Suprapubic skin (tissue), 4 donors: ENCODE measurements at regions not wholly inside any gene's neighbourhood (a gene's known extent, or its start where the extent isn't known, plus 50 kb on each side); places are given as distances from the start of the nearest gene placed in this dataset.
A peak's percentile ranks its signal among the peaks of the same experiment; 100 is the strongest.

ENCODE experiments used
- DNase-seq, 2 donors: peaks; one replicate each; pipeline ENCODE4 v3.0.0-alpha.2; 2019; ENCODE audit warnings: low spot score in 2 of 2
- H3K27ac ChIP-seq: fragments of 200-600 bp; sonication (generic); one replicate; pipeline ENCODE4 v1.5.1; 2019
- H3K27me3 ChIP-seq: fragments of 200-600 bp; sonication (generic); one replicate; pipeline ENCODE4 v1.5.1; 2019
- H3K36me3 ChIP-seq: fragments of 200-600 bp; sonication (generic); one replicate; pipeline ENCODE4 v1.5.1; 2019
- H3K4me1 ChIP-seq: fragments of 200-600 bp; sonication (generic); one replicate; pipeline ENCODE4 v1.5.1; 2019
- H3K4me3 ChIP-seq: fragments of 200-600 bp; sonication (generic); one replicate; pipeline ENCODE4 v1.5.1; 2019; ENCODE audit warnings: mild to moderate bottlenecking
- H3K9me3 ChIP-seq: fragments of 200-600 bp; sonication (generic); one replicate; pipeline ENCODE4 v1.5.1; 2019
- CTCF ChIP-seq, 2 donors: fragments of 200-600 bp in 1 of 2; fragments of 450-650 bp in 1 of 2; sonication (generic) in 1 of 2; IDR thresholded peaks; one replicate each; pipeline ENCODE4 v1.5.1; 2016 to 2019; ENCODE audit warnings: antibody characterized with exemption in 2 of 2, mild to moderate bottlenecking in 1 of 2, moderate library complexity in 1 of 2
- EP300 ChIP-seq: sonication (generic); formaldehyde crosslinking; IDR thresholded peaks from one replicate; pipeline ENCODE4 v1.6.1; 2017; ENCODE audit warnings: antibody characterized with exemption
- POLR2A ChIP-seq, 2 donors: fragments of 450-650 bp; IDR thresholded peaks; one replicate each; pipeline ENCODE4 v1.6.1; 2017; ENCODE audit warnings: antibody characterized with exemption in 2 of 2, mild to moderate bottlenecking in 2 of 2, moderate library complexity in 2 of 2
- POLR2AphosphoS5 ChIP-seq, 3 donors: sonication (generic); formaldehyde crosslinking; IDR thresholded peaks; one replicate each; pipeline ENCODE4 v1.6.1; 2017; ENCODE audit warnings: antibody characterized with exemption in 3 of 3
- WGBS: methylation state at CpG from one replicate; pipeline ENCODE4 v1.1.5; 2018; 5-methylcytosine and 5-hydroxymethylcytosine counted together

- Histone ChIP-seq H3K27ac (no peak overlapping the region), H3K4me1 (no peaks in the 10 kb centered on the region), H3K36me3 (no peaks in the 10 kb centered on the region), H3K9me3 (no peaks in the 10 kb centered on the region), H3K27me3 (peaks cover 4% of the 10 kb centered on the region), H3K4me3 (no peak overlapping the region)
- DNase-seq, result no peak
- 42% methylated on average over 7 of the region's 7 CpGs for WGBS
- no peak for TF ChIP-seq POLR2A (IDR thresholded peaks at IDR 0.05)
- no peak for TF ChIP-seq CTCF (IDR thresholded peaks at IDR 0.05)
- TF ChIP-seq EP300, result no peak
- no peak for TF ChIP-seq POLR2AphosphoS5 (IDR thresholded peaks at IDR 0.05)
Observed at GRCh38 chr19:28980236-28980868, 232.6 kb downstream of the UQCRFS1 start.

- Histone ChIP-seq H3K4me3 (no peak overlapping the region), H3K36me3 (no peaks in the 10 kb centered on the region), H3K9me3 (no peaks in the 10 kb centered on the region), H3K27me3 (peaks cover 4% of the 10 kb centered on the region), H3K27ac (no peak overlapping the region), H3K4me1 (no peaks in the 10 kb centered on the region)
- no peak for DNase-seq
- 76% methylated on average over 5 of the region's 5 CpGs for WGBS
- TF ChIP-seq POLR2AphosphoS5 (IDR thresholded peaks at IDR 0.05) (no peak), CTCF (IDR thresholded peaks at IDR 0.05) (peak in 1 of 2 donors; percentile 14), POLR2A (IDR thresholded peaks at IDR 0.05) (no peak), EP300 (no peak)
Observed at GRCh38 chr19:28977826-28978225, 235.1 kb downstream of the UQCRFS1 start.

GRCh38 chr19:28972058-28972852 is 240.7 kb downstream of the UQCRFS1 start:
- Histone ChIP-seq H3K27ac (no peak overlapping the region), H3K4me1 (no peaks in the 10 kb centered on the region), H3K9me3 (no peaks in the 10 kb centered on the region), H3K4me3 (no peak overlapping the region), H3K36me3 (no peaks in the 10 kb centered on the region), H3K27me3 (no peaks in the 10 kb centered on the region)
- TF ChIP-seq EP300, result no peak
- TF ChIP-seq POLR2A (IDR thresholded peaks at IDR 0.05), result no peak
- TF ChIP-seq POLR2AphosphoS5 (IDR thresholded peaks at IDR 0.05), result no peak
- TF ChIP-seq CTCF (IDR thresholded peaks at IDR 0.05), result no peak
- no peak for DNase-seq
- 75% methylated on average over 2 of the region's 4 CpGs for WGBS

GRCh38 chr19:28971513-28971912 is 241.4 kb downstream of the UQCRFS1 start:
- H3K9me3 ChIP-seq, result no peaks in the 10 kb centered on the region
- no peaks in the 10 kb centered on the region for H3K4me1 ChIP-seq
- H3K27me3 ChIP-seq, result no peaks in the 10 kb centered on the region
- no peak for DNase-seq
- no peak overlapping the region for H3K4me3 ChIP-seq
- no peaks in the 10 kb centered on the region for H3K36me3 ChIP-seq
- TF ChIP-seq CTCF (IDR thresholded peaks at IDR 0.05) (no peak), POLR2AphosphoS5 (IDR thresholded peaks at IDR 0.05) (no peak), POLR2A (IDR thresholded peaks at IDR 0.05) (no peak), EP300 (no peak)
- WGBS, result 89% methylated on average over 2 of the region's 2 CpGs
- no peak overlapping the region for H3K27ac ChIP-seq

GRCh38 chr19:28971049-28971448 is 241.9 kb downstream of the UQCRFS1 start:
- H3K4me3 ChIP-seq, result no peak overlapping the region
- H3K27ac ChIP-seq, result no peak overlapping the region
- no peaks in the 10 kb centered on the region for H3K36me3 ChIP-seq
- no peak for DNase-seq
- H3K4me1 ChIP-seq, result no peaks in the 10 kb centered on the region
- H3K9me3 ChIP-seq, result no peaks in the 10 kb centered on the region
- 43% methylated on average over 6 of the region's 6 CpGs for WGBS
- no peaks in the 10 kb centered on the region for H3K27me3 ChIP-seq
- TF ChIP-seq EP300, result no peak
